MCF 10A (cell line): ENCODE measurements at regions not wholly inside any gene's neighbourhood (a gene's known extent, or its start where the extent isn't known, plus 50 kb on each side); places are given as distances from the start of the nearest gene placed in this dataset.

Experiments
- BruUV-seq: library from RNA; stranded (reverse); fragments of 400-500 nt; replicated peaks from 2 replicates; lab custom pipeline; 2021; lab: Mats Ljungman, UMichigan
- CTCF ChIA-PET: fragments of 300-600 bp; sonication (Branson Sonifier 250); formaldehyde crosslinking; extraction: SDS; loops from one replicate; lab custom pipeline; 2021; ENCODE audit warnings: antibody characterized with exemption, inconsistent platforms; lab: Yijun Ruan, JAX
- POLR2A ChIA-PET: fragments of 300-600, 350-650 bp; sonication (Branson Sonifier 250); formaldehyde crosslinking; extraction: SDS; loops from one replicate; lab custom pipeline; 2020; ENCODE audit warnings: antibody characterized with exemption, inconsistent platforms; lab: Yijun Ruan, JAX
- DNase-seq: peaks from one replicate; pipeline ENCODE4 v3.0.0-alpha.2; 2018; ENCODE audit not compliant: unreplicated experiment
- H3K27ac Mint-ChIP-seq: one replicate; pipeline ENCODE4 v1.8.0; 2022; ENCODE audit warnings: mild to moderate bottlenecking, low read depth, mixed read lengths; ENCODE audit not compliant: unreplicated experiment
- H3K27me3 Mint-ChIP-seq: one replicate; pipeline ENCODE4 v1.8.0; 2022; ENCODE audit warnings: mixed read lengths; ENCODE audit not compliant: insufficient read depth, unreplicated experiment
- H3K36me3 Mint-ChIP-seq: one replicate; pipeline ENCODE4 v1.8.0; 2022; ENCODE audit warnings: mild to moderate bottlenecking, moderate library complexity, mixed read lengths; ENCODE audit not compliant: insufficient read depth, unreplicated experiment
- H3K4me1 Mint-ChIP-seq: one replicate; pipeline ENCODE4 v1.8.0; 2022; ENCODE audit warnings: mixed read lengths; ENCODE audit not compliant: insufficient read depth, unreplicated experiment
- H3K4me3 Mint-ChIP-seq: one replicate; pipeline ENCODE4 v1.8.0; 2022; ENCODE audit warnings: mild to moderate bottlenecking, moderate library complexity, mixed read lengths; ENCODE audit not compliant: unreplicated experiment
- H3K9me3 Mint-ChIP-seq: one replicate; pipeline ENCODE4 v1.8.0; 2022; ENCODE audit warnings: mixed read lengths; ENCODE audit not compliant: unreplicated experiment
- intact Hi-C: fragments of 100-400 bp; cut with micrococcal nuclease; formaldehyde crosslinking; loops from 2 replicates; pipeline ENCODE4 v1.14.1; 2022
- TF ChIP-seq, protein P1 (sequence below): fragments of 200-600 bp; IDR thresholded peaks from one replicate; pipeline ENCODE4 v1.8.0; 2022; ENCODE audit warnings: antibody characterized with exemption, mild to moderate bottlenecking; ENCODE audit not compliant: unreplicated experiment

DNA sequence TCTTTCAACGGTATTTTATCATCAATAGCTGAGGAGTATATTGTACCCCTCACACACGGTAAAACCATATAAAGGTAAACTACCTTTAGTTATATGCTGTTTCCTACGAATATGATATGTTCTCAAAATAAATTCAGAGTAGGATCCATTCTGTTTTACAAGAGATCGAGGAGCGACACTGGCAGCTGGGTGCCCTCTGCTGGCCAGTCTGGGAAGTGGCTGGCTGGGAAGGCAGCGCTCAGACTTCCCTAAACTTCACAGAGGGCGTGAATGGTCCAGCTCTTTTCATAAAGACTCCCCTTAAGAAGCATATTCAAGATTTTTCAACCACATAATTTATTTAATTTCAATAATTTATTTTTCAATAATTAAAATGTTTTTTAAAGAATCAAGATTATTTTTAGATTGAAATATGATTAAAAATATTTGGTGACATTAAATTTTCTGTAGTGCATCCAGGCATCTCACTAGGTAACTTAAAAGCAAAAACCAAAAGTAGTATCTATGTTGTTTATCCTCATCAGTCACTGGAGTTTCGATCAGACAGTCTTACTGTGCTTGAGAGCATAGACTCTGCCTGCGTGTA, 187.5 kb upstream of the PDE10A start:
- BruUV-seq = no TSS peak
- no peak overlapping the region for H3K27ac Mint-ChIP-seq
- peak; percentile 57 for DNase-seq
- H3K4me3 Mint-ChIP-seq = no peak overlapping the region
- no peaks in the 10 kb centered on the region for H3K4me1 Mint-ChIP-seq
- H3K36me3 Mint-ChIP-seq = no peaks in the 10 kb centered on the region
- ChIA-PET CTCF (interaction anchor here (0.5 to 4.8 kb wide), 27 partner anchors 8 to 475 kb away, joined by 3 to 107 read pairs (median 4); no protein-coding TSS in a partner anchor), POLR2A (interaction anchor here (0.7 kb wide), 2 partner anchors 218 to 410 kb away, joined by 3 read pairs; no protein-coding TSS in a partner anchor)
- intact Hi-C loops = loop anchor here (1.0 kb wide), 3 partner anchors 121 to 410 kb away; no protein-coding TSS in a partner anchor
- no peaks in the 10 kb centered on the region for H3K27me3 Mint-ChIP-seq
- TF ChIP-seq, protein P1, sequence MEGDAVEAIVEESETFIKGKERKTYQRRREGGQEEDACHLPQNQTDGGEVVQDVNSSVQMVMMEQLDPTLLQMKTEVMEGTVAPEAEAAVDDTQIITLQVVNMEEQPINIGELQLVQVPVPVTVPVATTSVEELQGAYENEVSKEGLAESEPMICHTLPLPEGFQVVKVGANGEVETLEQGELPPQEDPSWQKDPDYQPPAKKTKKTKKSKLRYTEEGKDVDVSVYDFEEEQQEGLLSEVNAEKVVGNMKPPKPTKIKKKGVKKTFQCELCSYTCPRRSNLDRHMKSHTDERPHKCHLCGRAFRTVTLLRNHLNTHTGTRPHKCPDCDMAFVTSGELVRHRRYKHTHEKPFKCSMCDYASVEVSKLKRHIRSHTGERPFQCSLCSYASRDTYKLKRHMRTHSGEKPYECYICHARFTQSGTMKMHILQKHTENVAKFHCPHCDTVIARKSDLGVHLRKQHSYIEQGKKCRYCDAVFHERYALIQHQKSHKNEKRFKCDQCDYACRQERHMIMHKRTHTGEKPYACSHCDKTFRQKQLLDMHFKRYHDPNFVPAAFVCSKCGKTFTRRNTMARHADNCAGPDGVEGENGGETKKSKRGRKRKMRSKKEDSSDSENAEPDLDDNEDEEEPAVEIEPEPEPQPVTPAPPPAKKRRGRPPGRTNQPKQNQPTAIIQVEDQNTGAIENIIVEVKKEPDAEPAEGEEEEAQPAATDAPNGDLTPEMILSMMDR = peak; percentile 85
- H3K9me3 Mint-ChIP-seq = no peaks in the 10 kb centered on the region

DNA sequence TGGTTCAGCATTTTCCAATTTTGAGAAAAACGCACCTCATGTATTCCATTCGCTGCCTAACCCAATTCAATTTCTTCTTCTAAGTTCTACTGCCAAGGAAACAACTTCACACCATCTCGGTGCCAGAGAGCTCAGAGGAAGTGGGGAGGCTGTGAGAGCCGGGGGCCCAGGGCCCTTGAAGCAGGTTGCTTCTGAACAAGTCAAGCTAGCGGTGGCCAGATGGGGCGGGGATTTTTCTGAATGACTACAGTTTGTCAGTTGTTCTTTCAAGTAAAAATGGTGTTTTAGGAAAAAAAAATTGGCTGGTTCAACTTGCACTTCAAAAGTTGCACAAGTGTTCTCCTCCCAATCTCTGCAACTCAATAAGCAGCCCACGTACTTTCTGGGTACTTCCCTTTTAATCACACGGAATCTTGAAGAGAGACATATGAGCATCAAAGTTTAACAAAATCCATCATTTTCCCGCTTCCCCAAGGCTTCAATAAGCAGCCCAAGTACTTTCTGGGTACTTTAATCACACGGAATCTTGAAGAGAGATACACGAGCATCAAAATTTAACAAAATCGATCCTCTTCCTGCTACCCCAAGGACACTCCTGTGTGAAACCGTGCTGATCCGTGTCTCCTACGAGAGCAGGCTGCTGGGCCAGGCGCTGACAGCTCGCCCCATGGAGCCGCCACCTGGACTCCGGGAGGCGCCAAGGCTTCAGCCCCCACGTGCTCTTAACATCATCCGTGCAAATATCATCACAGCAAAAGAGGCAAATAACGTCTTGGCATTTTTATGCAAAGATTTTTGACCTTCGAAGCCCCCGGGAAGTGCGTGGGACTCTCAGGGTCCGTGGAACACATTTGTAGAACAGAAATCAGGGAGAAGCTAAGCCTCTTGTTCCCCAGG, 186.7 kb upstream of the PDE10A start:
- Mint-ChIP-seq H3K27me3 (no peaks in the 10 kb centered on the region), H3K4me1 (no peaks in the 10 kb centered on the region), H3K9me3 (no peaks in the 10 kb centered on the region), H3K27ac (no peak overlapping the region), H3K36me3 (no peaks in the 10 kb centered on the region), H3K4me3 (no peak overlapping the region)
- no TSS peak for BruUV-seq
- intact Hi-C loops = loop anchor here (1.0 kb wide), 3 partner anchors 120 to 409 kb away; no protein-coding TSS in a partner anchor
- TF ChIP-seq, protein P1 = no peak
- ChIA-PET CTCF (interaction anchor here (0.5 to 4.8 kb wide), 28 partner anchors 8 to 441 kb away, joined by 3 to 107 read pairs (median 4); no protein-coding TSS in a partner anchor), POLR2A (interaction anchor here (0.7 kb wide), 2 partner anchors 219 to 410 kb away, joined by 3 read pairs; no protein-coding TSS in a partner anchor)
- DNase-seq = no peak

DNA sequence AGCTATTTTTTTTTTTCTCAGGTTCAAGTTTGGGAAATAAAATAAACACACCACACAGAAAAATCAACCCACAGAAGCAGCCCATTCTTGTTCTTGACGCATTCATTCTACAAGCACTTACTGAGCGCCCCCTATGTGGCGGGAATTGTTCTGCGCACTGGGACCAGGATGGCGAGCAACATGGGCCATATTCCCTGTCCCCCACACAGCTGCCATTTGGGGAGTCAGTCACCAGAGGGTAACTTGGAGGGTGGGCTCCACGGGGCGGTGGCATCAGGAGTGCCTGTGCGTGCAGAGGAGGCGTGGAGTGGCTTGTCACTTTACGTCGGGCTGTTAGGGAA, 185.0 kb upstream of the PDE10A start:
- Mint-ChIP-seq H3K27me3 (no peaks in the 10 kb centered on the region), H3K27ac (no peak overlapping the region), H3K4me3 (no peak overlapping the region), H3K4me1 (no peaks in the 10 kb centered on the region), H3K9me3 (no peaks in the 10 kb centered on the region), H3K36me3 (no peaks in the 10 kb centered on the region)
- no TSS peak for BruUV-seq
- TF ChIP-seq, protein P1 = no peak
- ChIA-PET CTCF (interaction anchor here (0.6 to 3.8 kb wide), 8 partner anchors 14 to 414 kb away, joined by 3 to 24 read pairs (median 3); no protein-coding TSS in a partner anchor), POLR2A (interaction anchor here (0.6 kb wide), 1 partner anchor 852 kb away, joined by 3 read pairs; no protein-coding TSS in a partner anchor)
- no peak for DNase-seq
- intact Hi-C loops = no loop called here
